ENCODE measurements at regions not wholly inside any gene's neighbourhood (a gene's known extent, or its start where the extent isn't known, plus 50 kb on each side); places are given as distances from the start of the nearest gene placed in this dataset.
"Not testable (repeated sequence)": the region's sequence is repeated elsewhere in the genome, so short reads cannot be mapped to it uniquely, and the experiment has no call there.

- no peaks in the 10 kb centered on the region for H3K36me3 ChIP-seq
- no peak for DNase-seq (ENCODE audit: low spot score)
- TF ChIP-seq, protein P1, sequence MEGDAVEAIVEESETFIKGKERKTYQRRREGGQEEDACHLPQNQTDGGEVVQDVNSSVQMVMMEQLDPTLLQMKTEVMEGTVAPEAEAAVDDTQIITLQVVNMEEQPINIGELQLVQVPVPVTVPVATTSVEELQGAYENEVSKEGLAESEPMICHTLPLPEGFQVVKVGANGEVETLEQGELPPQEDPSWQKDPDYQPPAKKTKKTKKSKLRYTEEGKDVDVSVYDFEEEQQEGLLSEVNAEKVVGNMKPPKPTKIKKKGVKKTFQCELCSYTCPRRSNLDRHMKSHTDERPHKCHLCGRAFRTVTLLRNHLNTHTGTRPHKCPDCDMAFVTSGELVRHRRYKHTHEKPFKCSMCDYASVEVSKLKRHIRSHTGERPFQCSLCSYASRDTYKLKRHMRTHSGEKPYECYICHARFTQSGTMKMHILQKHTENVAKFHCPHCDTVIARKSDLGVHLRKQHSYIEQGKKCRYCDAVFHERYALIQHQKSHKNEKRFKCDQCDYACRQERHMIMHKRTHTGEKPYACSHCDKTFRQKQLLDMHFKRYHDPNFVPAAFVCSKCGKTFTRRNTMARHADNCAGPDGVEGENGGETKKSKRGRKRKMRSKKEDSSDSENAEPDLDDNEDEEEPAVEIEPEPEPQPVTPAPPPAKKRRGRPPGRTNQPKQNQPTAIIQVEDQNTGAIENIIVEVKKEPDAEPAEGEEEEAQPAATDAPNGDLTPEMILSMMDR (IDR thresholded peaks at IDR 0.05) = no peak
- H3K9me3 ChIP-seq = no peaks in the 10 kb centered on the region
- no peaks in the 10 kb centered on the region for H3K4me1 ChIP-seq
- no peaks in the 10 kb centered on the region for H3K27me3 ChIP-seq
- H3K4me3 ChIP-seq = no peak overlapping the region
- H3K27ac ChIP-seq = no peak overlapping the region
These were observed 75.8 kb downstream of the PRR15 start for GRCh38 chr7:29639386-29639785.

GRCh38 chr7:29639886-29640595 lies 76.4 kb downstream of the PRR15 start:
- Histone ChIP-seq H3K27ac (no peak overlapping the region), H3K4me1 (no peaks in the 10 kb centered on the region), H3K9me3 (no peaks in the 10 kb centered on the region), H3K36me3 (no peaks in the 10 kb centered on the region), H3K4me3 (no peak overlapping the region), H3K27me3 (no peaks in the 10 kb centered on the region)
- TF ChIP-seq, protein P1 (IDR thresholded peaks at IDR 0.05) = no peak
- DNase-seq (ENCODE audit: low spot score) = no peak

GRCh38 chr7:29641651-29642050 lies 78.0 kb downstream of the PRR15 start:
- no peaks in the 10 kb centered on the region for H3K27me3 ChIP-seq
- H3K9me3 ChIP-seq = no peaks in the 10 kb centered on the region
- H3K4me3 ChIP-seq = no peak overlapping the region
- DNase-seq (ENCODE audit: low spot score) = no peak
- H3K4me1 ChIP-seq = peaks cover 0 to 12% of the 10 kb centered on the region in 2 donors
- TF ChIP-seq, protein P1 (IDR thresholded peaks at IDR 0.05) = no peak
- H3K27ac ChIP-seq = no peak overlapping the region
- H3K36me3 ChIP-seq = no peaks in the 10 kb centered on the region

DNA sequence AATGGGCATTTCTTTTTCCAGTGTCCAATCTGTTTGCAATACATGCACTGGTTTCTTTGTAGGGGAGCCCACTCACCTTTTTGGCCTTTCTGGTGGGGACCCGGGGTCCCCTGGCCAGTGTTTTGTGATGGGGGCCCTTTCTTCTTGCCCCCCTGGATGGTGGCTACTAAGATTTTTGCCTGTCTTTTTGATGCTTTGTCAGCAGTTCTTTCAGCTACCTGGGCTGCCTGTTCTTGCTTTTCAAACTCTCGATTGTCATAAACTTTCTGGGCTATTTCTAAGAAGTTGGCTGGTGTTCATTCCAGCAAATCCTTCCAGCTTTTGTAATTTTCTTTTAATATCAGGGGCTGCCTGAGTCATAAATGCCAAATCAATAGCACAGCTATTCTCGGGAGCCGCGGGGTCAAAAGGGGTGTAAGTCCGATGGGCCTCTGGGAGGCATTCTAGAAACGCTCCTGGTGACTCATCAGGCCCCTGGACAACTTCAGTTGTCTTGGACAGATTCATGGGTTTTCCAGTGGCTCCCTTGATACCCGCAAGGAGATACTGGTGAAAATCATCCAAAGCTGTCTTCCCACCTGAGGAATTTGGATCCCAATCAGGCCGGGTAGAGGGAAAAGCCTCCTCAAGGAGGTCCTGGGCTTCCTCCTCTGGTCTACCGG lies 79.0 kb downstream of the PRR15 start:
- H3K4me3 ChIP-seq = no peak overlapping the region
- no peaks in the 10 kb centered on the region for H3K27me3 ChIP-seq
- TF ChIP-seq, protein P1 (IDR thresholded peaks at IDR 0.05) = no peak
- H3K9me3 ChIP-seq = no peaks in the 10 kb centered on the region
- no peaks in the 10 kb centered on the region for H3K36me3 ChIP-seq
- H3K4me1 ChIP-seq = peaks cover 0 to 21% of the 10 kb centered on the region in 2 donors
- no peak for DNase-seq (ENCODE audit: low spot score)
- H3K27ac ChIP-seq = no peak overlapping the region

- not testable (repeated sequence) for H3K27ac ChIP-seq; H3K4me3 ChIP-seq; H3K9me3 ChIP-seq; DNase-seq (ENCODE audit: low spot score); H3K27me3 ChIP-seq; H3K36me3 ChIP-seq
- peaks cover 0 to 26% of the 10 kb centered on the region in 2 donors for H3K4me1 ChIP-seq
These were observed 82.5 kb downstream of the PRR15 start for GRCh38 chr7:29646116-29646515.

GRCh38 chr7:29647020-29647654 lies 83.5 kb downstream of the PRR15 start:
- Histone ChIP-seq H3K4me3 (no peak overlapping the region), H3K4me1 (peaks cover 0 to 27% of the 10 kb centered on the region in 2 donors)
- TF ChIP-seq, protein P1 (IDR thresholded peaks at IDR 0.05) = no peak

GRCh38 chr7:29647691-29648210 lies 84.1 kb downstream of the PRR15 start:
- not testable (repeated sequence) for H3K9me3 ChIP-seq; DNase-seq (ENCODE audit: low spot score); H3K36me3 ChIP-seq; H3K27me3 ChIP-seq; H3K4me3 ChIP-seq; H3K27ac ChIP-seq
- peaks cover 0 to 33% of the 10 kb centered on the region in 2 donors for H3K4me1 ChIP-seq

More at GRCh38 chr7:29647020-29647654, 83.5 kb downstream of the PRR15 start:
- H3K27ac ChIP-seq = no peak overlapping the region
- H3K27me3 ChIP-seq = no peaks in the 10 kb centered on the region
- no peaks in the 10 kb centered on the region for H3K36me3 ChIP-seq
- H3K9me3 ChIP-seq = no peaks in the 10 kb centered on the region
- DNase-seq (ENCODE audit: low spot score) = no peak
